ENCODE measurements at regions not wholly inside any gene's neighbourhood (a gene's known extent, or its start where the extent isn't known, plus 50 kb on each side); places are given as distances from the start of the nearest gene placed in this dataset.
"Not testable (repeated sequence)": the region's sequence is repeated elsewhere in the genome, so short reads cannot be mapped to it uniquely, and the experiment has no call there.

GRCh38 chr4:184962125-184962638, 56.1 kb upstream of the HELT start (continued):
- no peak for TF ChIP-seq BCL3 (IDR thresholded peaks at IDR 0.05; ENCODE audit: borderline replicate concordance, insufficient read depth, low read depth, low read length, poor library complexity, severe bottlenecking)
- TF ChIP-seq FOS (IDR thresholded peaks at IDR 0.05; ENCODE audit: borderline replicate concordance, extremely low read depth, insufficient read length): no peak
- no peak for TF ChIP-seq JUND (IDR thresholded peaks at IDR 0.05; ENCODE audit: low read depth, low read length)
- TF ChIP-seq RBBP5 (conservative IDR thresholded peaks at IDR 0.05): no peak

- H4K20me1 ChIP-seq (ENCODE audit: control insufficient read depth, insufficient read depth); H3K79me2 ChIP-seq (ENCODE audit: control insufficient read depth, insufficient read depth, low read length); H2AFZ ChIP-seq (ENCODE audit: control insufficient read depth, low read depth, low read length); POLR2A ChIA-PET; BruUV-seq (replicated peaks); H3K27ac ChIP-seq (ENCODE audit: control insufficient read depth, insufficient read depth); RAD21 ChIA-PET (ENCODE audit: unreplicated experiment); FAIRE-seq; in situ Hi-C loops (cut with MboI); ATAC-seq; intact Hi-C loops (cut with micrococcal nuclease; ENCODE audit: unreplicated experiment); H3K4me3 ChIP-seq; H3K27me3 ChIP-seq (replicated peaks in 1 of 2; ENCODE audit: control insufficient read depth in 2 of 2, insufficient read depth in 2 of 2, low read length in 1 of 2); H3K36me3 ChIP-seq (ENCODE audit: control insufficient read depth in 2 of 2, insufficient read depth in 2 of 2, low read length in 1 of 2); DNase-seq (ENCODE audit: low read depth, low spot score); H3K4me2 ChIP-seq (ENCODE audit: control insufficient read depth, insufficient read depth); H3K9ac ChIP-seq (ENCODE audit: control insufficient read depth, insufficient read depth, low read length); H3K9me3 ChIP-seq (replicated peaks; ENCODE audit: control insufficient read depth, insufficient read depth, low read length); SMC1A ChIA-PET (ENCODE audit: uncharacterized antibody, unreplicated experiment); H3K4me1 ChIP-seq (ENCODE audit: control insufficient read depth, insufficient read depth, low read length): not testable (repeated sequence)
- 92% methylated on average over 23 of the region's 50 CpGs for WGBS (ENCODE audit: insufficient coverage, insufficient replicate concordance, low lambda C conversion rate, missing lambda C conversion rate)
- CTCF ChIA-PET: interaction anchor here (0.9 kb wide), 1 partner anchor 15 kb away, joined by 3 read pairs; no protein-coding TSS in a partner anchor
- TF ChIP-seq EED (IDR thresholded peaks at IDR 0.05; ENCODE audit: low read depth): peak; percentile 82
Measured at GRCh38 chr4:184965230-184966050, 52.9 kb upstream of the HELT start.
